ENCODE measurements at regions not wholly inside any gene's neighbourhood (a gene's known extent, or its start where the extent isn't known, plus 50 kb on each side); places are given as distances from the start of the nearest gene placed in this dataset.
A peak's percentile ranks its signal among the peaks of the same experiment; 100 is the strongest.

GRCh38 chr11:45472716-45473317 lies 186.7 kb upstream of the SYT13 start:
- Histone ChIP-seq H3K4me1 (ENCODE audit: insufficient read depth) (no peaks in the 10 kb centered on the region), H3K36me3 (ENCODE audit: low read depth) (no peaks in the 10 kb centered on the region), H3K9ac (no peak overlapping the region), H3K4me2 (ENCODE audit: unreplicated experiment) (no peak overlapping the region), H3K9me2 (ENCODE audit: insufficient read depth) (no peaks in the 10 kb centered on the region), H3K27me3 (replicated peaks; ENCODE audit: insufficient read depth) (peaks cover 16% of the 10 kb centered on the region; the same call in 1 of the 2 replicates), H3K27ac (no peak overlapping the region), H4K20me1 (ENCODE audit: insufficient read depth) (no peaks in the 10 kb centered on the region), H3K79me2 (ENCODE audit: insufficient read depth) (no peaks in the 10 kb centered on the region), H3F3A (ENCODE audit: insufficient read depth) (no peaks in the 10 kb centered on the region), H2AFZ (no peak overlapping the region), H3K9me3 (ENCODE audit: low read depth) (no peaks in the 10 kb centered on the region), H3K4me3 (no peak overlapping the region)
- in situ Hi-C loops (cut with MboI), result no loop called here
- no peak for DNase-seq
- WGBS, 2 experiments (ENCODE audit: low coverage in 1 of 2, low lambda C conversion rate in 2 of 2, missing lambda C conversion rate in 2 of 2), result 59 to 67% methylated on average over 14 of the region's 14 CpGs
- no peak for TF ChIP-seq EZH2phosphoT487 (IDR thresholded peaks at IDR 0.05; ENCODE audit: insufficient read depth, low read depth)
- no peak for TF ChIP-seq EZH2 (IDR thresholded peaks at IDR 0.05; ENCODE audit: insufficient read depth, poor library complexity, severe bottlenecking)

- Histone ChIP-seq H3F3A (ENCODE audit: insufficient read depth) (no peaks in the 10 kb centered on the region), H3K27ac (no peak overlapping the region), H3K9me3 (ENCODE audit: low read depth) (no peaks in the 10 kb centered on the region), H4K20me1 (ENCODE audit: insufficient read depth) (no peaks in the 10 kb centered on the region), H3K9me2 (ENCODE audit: insufficient read depth) (no peaks in the 10 kb centered on the region), H3K79me2 (ENCODE audit: insufficient read depth) (no peaks in the 10 kb centered on the region), H3K9ac (no peak overlapping the region), H3K4me3 (no peak overlapping the region), H3K4me1 (ENCODE audit: insufficient read depth) (no peaks in the 10 kb centered on the region), H3K36me3 (ENCODE audit: low read depth) (no peaks in the 10 kb centered on the region), H3K4me2 (ENCODE audit: unreplicated experiment) (no peak overlapping the region), H2AFZ (no peak overlapping the region), H3K27me3 (replicated peaks; ENCODE audit: insufficient read depth) (peaks cover 10% of the 10 kb centered on the region; the same call in 1 of the 2 replicates)
- WGBS, 2 experiments (ENCODE audit: low coverage in 1 of 2, low lambda C conversion rate in 2 of 2, missing lambda C conversion rate in 2 of 2), result 42 to 43% methylated on average over 4 of the region's 4 CpGs
- TF ChIP-seq EZH2 (IDR thresholded peaks at IDR 0.05; ENCODE audit: insufficient read depth, poor library complexity, severe bottlenecking) (no peak), EZH2phosphoT487 (IDR thresholded peaks at IDR 0.05; ENCODE audit: insufficient read depth, low read depth) (no peak)
- no peak for DNase-seq
- in situ Hi-C loops (cut with MboI), result no loop called here
Observed at GRCh38 chr11:45471266-45471665, 185.1 kb upstream of the SYT13 start.

- WGBS, 2 experiments (ENCODE audit: low coverage in 1 of 2, low lambda C conversion rate in 2 of 2, missing lambda C conversion rate in 2 of 2), result 72 to 88% methylated on average over 2 to 3 of the region's 3 CpGs
- in situ Hi-C loops (cut with MboI), result no loop called here
- H3K27ac ChIP-seq, result no peak overlapping the region
Observed at GRCh38 chr11:45470794-45471167, 184.6 kb upstream of the SYT13 start.

DNA sequence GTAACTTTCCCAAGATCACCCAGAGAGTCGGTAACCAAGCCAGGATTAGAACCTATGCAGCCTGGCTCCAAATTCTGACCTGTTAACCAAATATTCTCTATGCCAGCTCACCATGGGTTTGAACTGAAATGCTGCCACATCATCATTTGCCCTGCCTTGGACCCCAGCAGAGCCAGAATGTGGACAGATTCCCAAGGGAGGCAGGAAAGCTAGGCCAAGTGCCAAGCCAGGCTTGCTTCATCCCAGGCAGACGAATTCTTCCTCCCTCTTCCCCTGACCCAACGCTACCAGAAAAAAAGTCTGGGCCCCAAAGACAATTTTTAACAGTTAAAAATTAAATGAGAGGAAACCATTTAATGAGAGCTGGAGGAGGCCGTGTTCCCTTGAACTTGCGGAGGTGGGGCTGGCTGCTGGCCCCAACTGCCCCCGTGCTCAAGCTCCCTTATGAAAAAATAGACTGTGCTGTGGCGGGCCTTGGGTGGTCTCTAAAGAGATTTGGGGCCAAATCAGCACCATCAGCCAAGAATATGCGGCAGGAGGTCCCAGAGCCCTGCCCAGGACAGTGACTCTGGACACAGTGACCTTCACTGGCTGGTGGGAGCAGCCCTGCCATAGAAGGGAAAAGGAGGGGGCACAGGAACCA lies 184.1 kb upstream of the SYT13 start:
- H3K79me2 ChIP-seq (ENCODE audit: insufficient read depth), result no peaks in the 10 kb centered on the region
- no peaks in the 10 kb centered on the region for H3K9me3 ChIP-seq (ENCODE audit: low read depth)
- TF ChIP-seq EZH2 (IDR thresholded peaks at IDR 0.05; ENCODE audit: insufficient read depth, poor library complexity, severe bottlenecking) (no peak), EZH2phosphoT487 (IDR thresholded peaks at IDR 0.05; ENCODE audit: insufficient read depth, low read depth) (no peak)
- no peaks in the 10 kb centered on the region for H3F3A ChIP-seq (ENCODE audit: insufficient read depth)
- H4K20me1 ChIP-seq (ENCODE audit: insufficient read depth), result no peaks in the 10 kb centered on the region
- no peak overlapping the region for H2AFZ ChIP-seq
- DNase-seq, result peak; percentile 24
- H3K9me2 ChIP-seq (ENCODE audit: insufficient read depth), result no peaks in the 10 kb centered on the region
- no peaks in the 10 kb centered on the region for H3K36me3 ChIP-seq (ENCODE audit: low read depth)
- no peak overlapping the region for H3K4me3 ChIP-seq
- no peak overlapping the region for H3K9ac ChIP-seq
- H3K4me2 ChIP-seq (ENCODE audit: unreplicated experiment), result no peak overlapping the region
- H3K27ac ChIP-seq, result no peak overlapping the region
- WGBS, 2 experiments (ENCODE audit: low coverage in 1 of 2, low lambda C conversion rate in 2 of 2, missing lambda C conversion rate in 2 of 2), result 44 to 45% methylated on average over 8 of the region's 8 CpGs
- no peaks in the 10 kb centered on the region for H3K4me1 ChIP-seq (ENCODE audit: insufficient read depth)
- in situ Hi-C loops (cut with MboI), result no loop called here
- H3K27me3 ChIP-seq (replicated peaks; ENCODE audit: insufficient read depth), result peaks cover 7% of the 10 kb centered on the region; the same call in 1 of the 2 replicates

More at GRCh38 chr11:45470794-45471167, 184.6 kb upstream of the SYT13 start:
- no peaks in the 10 kb centered on the region for H3K36me3 ChIP-seq (ENCODE audit: low read depth)
- H4K20me1 ChIP-seq (ENCODE audit: insufficient read depth), result no peaks in the 10 kb centered on the region
- H3K4me1 ChIP-seq (ENCODE audit: insufficient read depth), result no peaks in the 10 kb centered on the region
- DNase-seq, result no peak
- TF ChIP-seq EZH2phosphoT487 (IDR thresholded peaks at IDR 0.05; ENCODE audit: insufficient read depth, low read depth) (no peak), EZH2 (IDR thresholded peaks at IDR 0.05; ENCODE audit: insufficient read depth, poor library complexity, severe bottlenecking) (no peak)
- H3K9me3 ChIP-seq (ENCODE audit: low read depth), result no peaks in the 10 kb centered on the region
- no peak overlapping the region for H3K4me2 ChIP-seq (ENCODE audit: unreplicated experiment)
- H3F3A ChIP-seq (ENCODE audit: insufficient read depth), result no peaks in the 10 kb centered on the region
- H3K79me2 ChIP-seq (ENCODE audit: insufficient read depth), result no peaks in the 10 kb centered on the region
- H3K9ac ChIP-seq, result no peak overlapping the region
- no peaks in the 10 kb centered on the region for H3K9me2 ChIP-seq (ENCODE audit: insufficient read depth)
- peaks cover 7% of the 10 kb centered on the region; the same call in 1 of the 2 replicates for H3K27me3 ChIP-seq (replicated peaks; ENCODE audit: insufficient read depth)
- H3K4me3 ChIP-seq, result no peak overlapping the region
- H2AFZ ChIP-seq, result no peak overlapping the region

Data from GM23248 (cell line).